OCI-LY3 (cell line): ENCODE measurements at regions not wholly inside any gene's neighbourhood (a gene's known extent, or its start where the extent isn't known, plus 50 kb on each side); places are given as distances from the start of the nearest gene placed in this dataset.
A peak's percentile ranks its signal among the peaks of the same experiment; 100 is the strongest.

Experiments used
- H2AFZ ChIP-seq: fragments of 200-600, 300-600 bp; shearing (Covaris generic); 2 replicates; pipeline ENCODE4 v1.6.0; 2014; ENCODE audit warnings: antibody characterized with exemption, low read depth, low read length
- H3K27ac ChIP-seq: fragments of 200-600, 300-600 bp; sonication (generic); 2 replicates; pipeline ENCODE4 v1.5.1; 2014; ENCODE audit warnings: mild to moderate bottlenecking, low read length, moderate library complexity, mixed read lengths
- H3K27me3 ChIP-seq: fragments of 200-600, 300-600 bp; sonication (generic); 2 replicates; pipeline ENCODE4 v1.6.1; 2014; ENCODE audit warnings: low read depth, low read length, mixed read lengths
- H3K36me3 ChIP-seq: fragments of 200-600, 300-600 bp; sonication (generic); replicated peaks from 2 replicates; pipeline ENCODE3; 2014; ENCODE audit warnings: low read depth, low read length, mixed read lengths
- H3K4me1 ChIP-seq: fragments of 300-600, 200-600 bp; sonication (generic); 2 replicates; pipeline ENCODE4 v1.6.1; 2014; ENCODE audit warnings: low read length, mixed read lengths
- H3K4me2 ChIP-seq: fragments of 200-600, 300-600 bp; sonication (generic); 2 replicates; pipeline ENCODE4 v1.6.1; 2014; ENCODE audit warnings: low read length, mixed read lengths
- H3K4me3 ChIP-seq: fragments of 300-600, 200-600 bp; sonication (generic); 2 replicates; pipeline ENCODE4 v1.5.1; 2014; ENCODE audit warnings: antibody characterized with exemption, mild to moderate bottlenecking, low read length, moderate library complexity
- H3K79me2 ChIP-seq: fragments of 300-600, 200-600 bp; shearing (Covaris generic); 2 replicates; pipeline ENCODE4 v1.6.1; 2014; ENCODE audit warnings: mild to moderate bottlenecking, low read length, mixed read lengths
- H3K9ac ChIP-seq: fragments of 300-600, 200-600 bp; shearing (Covaris generic); 2 replicates; pipeline ENCODE4 v1.6.0; 2014; ENCODE audit warnings: mild to moderate bottlenecking, low read length, moderate library complexity
- H3K9me3 ChIP-seq: fragments of 200-600, 300-600 bp; shearing (Covaris generic); 2 replicates; pipeline ENCODE4 v1.6.1; 2014; ENCODE audit warnings: low read length, mixed read lengths; ENCODE audit not compliant: insufficient read depth
- H4K20me1 ChIP-seq: fragments of 200-600, 300-600 bp; sonication (generic); 2 replicates; pipeline ENCODE4 v1.6.1; 2016; ENCODE audit warnings: low read length, mixed read lengths; ENCODE audit not compliant: insufficient read depth
- CTCF ChIP-seq: fragments of 200-600, 300-600 bp; sonication (generic); IDR thresholded peaks from 2 replicates; pipeline ENCODE4 v1.5.1; 2014; ENCODE audit warnings: antibody characterized with exemption, low read length, low read depth
- EZH2phosphoT487 ChIP-seq: fragments of 200-600 bp; shearing (Covaris generic); IDR thresholded peaks from 2 replicates; pipeline ENCODE4 v1.6.1; 2018; ENCODE audit warnings: antibody characterized with exemption, mixed run types, low read depth

GRCh38 chr3:137061186-137061585 is 103.4 kb downstream of the IL20RB start:
- Histone ChIP-seq H3K4me1 (peaks cover 41% of the 10 kb centered on the region), H3K36me3 (peaks cover 4% of the 10 kb centered on the region), H3K4me3 (no peak overlapping the region), H3K79me2 (no peaks in the 10 kb centered on the region), H4K20me1 (no peaks in the 10 kb centered on the region), H3K9me3 (0 out of 2 replicates have a peak, but pooled peaks cover 4% of the 10 kb centered on the region), H3K27me3 (no peaks in the 10 kb centered on the region), H2AFZ (no peak overlapping the region), H3K4me2 (peak overlapping the region; percentile 50), H3K9ac (no peak overlapping the region), H3K27ac (no peak overlapping the region)
- no peak for TF ChIP-seq EZH2phosphoT487
- TF ChIP-seq CTCF, result no peak

GRCh38 chr3:137062250-137062649 is 104.5 kb downstream of the IL20RB start:
- peak overlapping the region; percentile 50 for H3K4me2 ChIP-seq
- no peaks in the 10 kb centered on the region for H3K27me3 ChIP-seq
- no peak overlapping the region for H3K27ac ChIP-seq
- no peak overlapping the region for H3K9ac ChIP-seq
- no peak overlapping the region for H3K4me3 ChIP-seq
- no peak overlapping the region for H2AFZ ChIP-seq
- H3K9me3 ChIP-seq, result 0 out of 2 replicates have a peak, but pooled peaks cover 4% of the 10 kb centered on the region
- TF ChIP-seq EZH2phosphoT487 (no peak), CTCF (no peak)
- peaks cover 4% of the 10 kb centered on the region for H3K36me3 ChIP-seq
- H3K79me2 ChIP-seq, result no peaks in the 10 kb centered on the region
- no peaks in the 10 kb centered on the region for H4K20me1 ChIP-seq
- peaks cover 45% of the 10 kb centered on the region for H3K4me1 ChIP-seq

GRCh38 chr3:137065381-137065780 is 107.6 kb downstream of the IL20RB start:
- no peak for TF ChIP-seq CTCF
- TF ChIP-seq EZH2phosphoT487, result no peak
- Histone ChIP-seq H3K4me1 (peaks cover 45% of the 10 kb centered on the region), H3K4me2 (peak overlapping the region; percentile 47), H3K79me2 (no peaks in the 10 kb centered on the region), H4K20me1 (no peaks in the 10 kb centered on the region), H3K36me3 (peaks cover 4% of the 10 kb centered on the region), H3K4me3 (no peak overlapping the region), H3K9me3 (0 out of 2 replicates have a peak, but pooled peaks cover 4% of the 10 kb centered on the region), H3K9ac (no peak overlapping the region), H3K27me3 (no peaks in the 10 kb centered on the region), H3K27ac (no peak overlapping the region; the same call in 1 of the 2 replicates), H2AFZ (no peak overlapping the region)

- Histone ChIP-seq H3K36me3 (peaks cover 4% of the 10 kb centered on the region), H3K27ac (peak overlapping the region; percentile 15; the same call in 1 of the 2 replicates), H4K20me1 (no peaks in the 10 kb centered on the region), H3K9ac (no peak overlapping the region), H3K4me3 (no peak overlapping the region), H3K4me1 (peaks cover 47% of the 10 kb centered on the region), H3K9me3 (0 out of 2 replicates have a peak, but pooled peaks cover 4% of the 10 kb centered on the region), H2AFZ (no peak overlapping the region), H3K4me2 (peak overlapping the region; percentile 47), H3K27me3 (no peaks in the 10 kb centered on the region), H3K79me2 (no peaks in the 10 kb centered on the region)
- TF ChIP-seq EZH2phosphoT487, result no peak
Observed at GRCh38 chr3:137066092-137066491, 108.3 kb downstream of the IL20RB start.
